GM19455 (cell line): ENCODE measurements at regions not wholly inside any gene's neighbourhood (a gene's known extent, or its start where the extent isn't known, plus 50 kb on each side); places are given as distances from the start of the nearest gene placed in this dataset.

Experiments used
- ATAC-seq: cut with Tn5 transposase; IDR thresholded peaks from one replicate; pipeline ENCODE4 v1.9.1; 2021; ENCODE audit not compliant: unreplicated experiment

DNA sequence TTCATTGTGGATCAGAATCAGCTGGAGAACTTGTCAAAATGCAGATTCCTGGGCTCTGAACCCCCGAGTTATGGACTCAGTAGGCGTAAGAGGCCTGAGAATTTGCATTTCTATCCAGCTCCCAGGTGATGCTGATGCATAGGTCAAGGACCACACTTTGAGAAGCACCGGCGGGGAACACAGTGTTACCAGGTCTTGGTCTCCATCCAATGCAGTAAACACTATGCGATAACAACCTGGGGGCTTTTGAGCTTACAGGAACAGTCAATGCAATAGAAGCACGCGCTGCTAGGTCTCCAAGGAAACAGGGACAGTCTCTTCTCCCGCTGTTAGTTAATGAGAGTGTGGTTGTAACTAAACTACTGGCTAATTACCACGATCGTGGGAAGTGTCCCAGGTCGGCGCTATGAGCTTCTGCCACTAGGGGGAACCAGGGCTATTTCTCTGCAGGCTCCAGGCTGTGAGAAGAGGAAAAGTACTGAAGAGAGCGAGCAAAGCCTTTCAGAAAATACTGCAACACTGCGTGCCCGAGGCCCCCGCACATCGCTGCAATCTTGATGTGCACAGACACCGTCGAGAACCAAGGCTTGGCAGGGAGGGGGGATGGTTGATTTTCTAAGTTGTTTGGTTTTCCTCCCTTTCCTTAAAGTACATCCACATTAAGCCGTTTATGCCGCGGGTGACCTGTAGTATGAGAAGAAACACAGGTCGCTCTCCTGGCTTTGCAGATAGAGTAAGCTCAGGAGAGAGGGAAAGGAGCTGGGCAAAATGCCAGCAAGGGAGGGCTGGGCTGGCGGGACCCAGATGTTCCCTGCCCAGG, 52.0 kb upstream of the KCNA1 start:
- peak; percentile 74 for ATAC-seq

DNA sequence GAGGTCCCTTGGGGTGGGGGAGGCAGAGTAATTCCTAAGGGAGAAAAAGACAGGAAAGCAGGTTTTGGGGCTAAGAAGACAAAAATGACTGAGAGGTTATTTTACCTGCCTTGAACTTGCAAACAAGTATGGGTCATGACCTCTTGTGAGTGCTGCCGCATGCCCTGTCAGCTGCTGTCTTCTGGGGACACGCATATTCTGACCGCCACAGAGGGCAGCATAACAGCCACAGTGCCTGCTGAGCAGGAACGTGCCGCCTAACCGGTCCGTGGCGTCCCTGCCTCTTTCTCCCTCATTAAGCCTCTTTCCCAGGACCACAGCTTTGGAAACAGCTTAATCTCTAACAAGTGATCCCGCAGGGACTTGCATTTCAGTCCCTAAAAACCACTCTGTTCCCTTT, 51.3 kb upstream of the KCNA1 start:
- ATAC-seq: no peak

DNA sequence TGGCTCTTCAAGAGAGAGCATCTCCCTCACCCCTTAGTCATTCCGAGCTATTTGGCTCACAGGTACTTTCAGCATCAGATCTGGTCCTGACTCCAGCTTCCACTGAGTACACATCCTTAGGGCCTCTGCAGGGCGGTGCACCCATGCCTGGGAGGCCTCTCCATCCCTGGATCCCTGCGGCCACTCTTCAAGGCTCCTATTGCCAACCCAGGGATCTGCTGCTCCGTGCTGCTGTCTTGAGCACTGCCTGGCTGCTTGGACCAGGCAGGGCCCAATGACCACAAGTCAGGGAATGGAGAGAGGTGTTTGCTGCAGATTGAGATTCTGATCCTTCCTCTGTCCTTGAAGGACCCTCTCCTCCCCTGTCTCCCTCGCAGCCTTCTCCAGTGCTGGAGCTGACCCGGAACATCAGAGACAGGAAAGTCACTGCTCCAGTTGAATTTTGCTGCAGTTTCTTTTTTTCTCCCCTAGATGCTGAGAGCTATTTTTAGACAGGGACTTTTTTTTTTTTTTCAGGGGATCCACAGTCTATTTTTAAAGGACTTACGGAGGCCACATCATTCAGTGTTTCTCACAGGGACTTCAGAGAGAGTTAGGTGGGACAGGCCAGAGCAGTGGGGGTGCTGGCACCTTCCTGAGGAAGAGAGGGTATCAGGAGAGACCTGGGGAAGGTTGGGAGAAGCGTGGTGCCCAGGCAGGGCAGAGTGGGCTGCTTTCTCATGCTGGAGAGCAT, 50.1 kb upstream of the KCNA1 start:
- ATAC-seq: no peak
